NCI-H128 (cell line): ENCODE measurements at regions not wholly inside any gene's neighbourhood (a gene's known extent, or its start where the extent isn't known, plus 50 kb on each side); places are given as distances from the start of the nearest gene placed in this dataset.

Experiments used
- DNase-seq: peaks from one replicate; lab custom pipeline; 2025; ENCODE audit not compliant: unreplicated experiment; lab: John Stamatoyannopoulos, UW

- no peak for DNase-seq
These were observed 530.4 kb upstream of the MARCKS start for GRCh38 chr6:113326781-113327180.

- no peak for DNase-seq
These were observed 528.2 kb upstream of the MARCKS start for GRCh38 chr6:113328886-113329381.

DNA sequence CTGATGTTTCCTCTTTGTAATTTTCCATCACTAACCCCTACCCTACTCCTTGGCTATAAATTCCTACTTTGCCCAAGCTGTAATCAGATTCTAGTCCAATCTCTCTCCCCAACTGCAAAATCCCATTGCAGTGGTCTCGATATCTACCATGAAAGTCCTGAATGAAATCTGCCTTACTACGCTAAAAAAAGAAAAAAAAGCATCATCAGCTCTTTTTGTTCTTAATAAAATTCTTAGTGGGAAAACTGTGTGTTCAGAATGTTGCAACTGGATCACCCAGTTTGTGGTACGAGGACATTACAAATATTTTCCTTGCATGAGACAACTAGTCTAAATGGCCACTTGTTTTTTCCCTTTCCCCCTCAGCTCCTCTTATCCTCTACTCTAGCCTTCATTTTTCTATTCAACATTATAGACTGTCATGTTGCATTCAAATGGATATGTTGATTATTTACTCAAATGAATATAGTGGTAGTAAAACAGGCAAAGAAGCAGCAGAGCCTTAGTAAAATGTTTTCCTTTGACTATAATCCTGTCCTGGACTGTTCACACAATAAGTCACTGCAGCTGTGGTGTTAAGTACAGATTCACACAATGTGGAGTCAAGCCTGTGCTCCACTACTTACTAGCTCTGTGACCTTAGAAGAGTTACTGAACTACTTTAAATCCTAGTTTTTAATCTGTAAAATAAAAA is 527.1 kb upstream of the MARCKS start:
- no peak for DNase-seq

DNA sequence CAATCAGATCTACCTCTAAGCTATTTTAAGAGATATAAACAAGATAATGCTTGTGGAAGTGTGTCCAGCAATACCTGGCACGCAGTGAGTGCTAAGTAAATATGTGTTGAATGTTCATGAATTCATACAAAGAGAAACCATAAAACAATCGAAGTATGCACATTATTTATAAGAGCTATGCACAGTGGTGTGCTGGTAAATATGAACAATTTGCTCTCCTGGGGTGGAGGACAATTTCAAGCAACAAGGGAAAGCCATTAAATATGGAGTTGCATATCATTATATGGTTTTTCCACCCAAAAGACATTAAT is 526.6 kb upstream of the MARCKS start:
- no peak for DNase-seq

GRCh38 chr6:113331021-113331420 is 526.1 kb upstream of the MARCKS start:
- no peak for DNase-seq

DNA sequence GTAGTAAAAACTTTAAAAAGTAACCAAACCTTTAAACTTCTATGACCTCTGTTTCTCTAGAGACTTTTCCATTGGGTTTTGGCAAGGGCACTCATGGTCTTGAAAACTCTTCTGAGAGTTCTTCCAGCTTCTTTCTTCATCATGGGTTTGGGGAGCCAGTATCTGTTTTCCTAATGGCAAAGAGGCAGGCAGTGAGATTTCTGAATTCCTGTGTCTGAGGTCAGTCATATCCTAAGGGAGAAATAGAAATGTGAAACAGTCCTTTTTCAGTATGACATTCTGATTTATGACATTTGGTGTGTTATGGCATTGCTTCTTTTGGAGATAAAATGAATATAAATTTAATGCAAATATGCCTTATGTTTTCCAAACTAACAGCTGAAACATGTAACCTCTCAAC is 518.5 kb upstream of the MARCKS start:
- no peak for DNase-seq

- no peak for DNase-seq
These were observed 517.9 kb upstream of the MARCKS start for GRCh38 chr6:113339209-113339608.

DNA sequence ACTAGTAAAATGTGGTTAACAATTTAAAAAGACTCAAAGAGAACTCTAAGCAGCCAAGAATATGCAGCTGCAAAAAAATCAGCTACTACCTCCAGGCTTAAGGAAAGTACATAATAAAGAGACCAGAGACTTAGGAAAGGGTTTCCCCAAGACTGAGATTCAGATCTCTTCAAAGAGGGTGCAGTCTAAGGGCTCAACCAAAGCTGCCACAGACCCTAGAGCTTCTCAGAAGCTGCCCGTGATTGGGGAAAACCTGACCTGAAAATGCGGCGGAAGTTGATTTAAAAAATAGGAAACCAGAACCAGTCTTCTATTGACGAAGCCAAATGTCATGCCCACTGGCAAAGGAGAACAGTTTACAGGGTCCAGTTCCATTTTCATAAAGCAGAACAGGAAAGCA is 516.8 kb upstream of the MARCKS start:
- DNase-seq: no peak

DNA sequence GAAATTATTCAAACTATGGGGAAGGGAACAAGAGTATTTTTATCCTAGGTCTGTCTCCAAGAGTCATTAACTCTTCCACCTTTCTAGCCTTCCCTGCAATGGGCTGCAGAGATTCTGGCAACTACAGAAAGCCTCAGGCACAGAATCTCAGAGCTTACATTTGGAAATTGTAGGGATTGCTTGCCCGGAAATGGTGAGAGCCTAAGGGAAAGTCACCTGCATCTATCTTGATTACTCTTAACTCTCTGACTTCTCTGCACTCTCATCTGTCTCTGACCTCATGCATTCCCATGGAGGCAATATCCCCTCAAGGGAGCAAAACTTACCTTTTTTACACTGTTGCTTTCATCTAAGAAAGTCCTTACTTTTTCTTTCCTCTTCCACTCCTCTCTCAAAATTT is 513.2 kb upstream of the MARCKS start:
- DNase-seq: no peak

DNA sequence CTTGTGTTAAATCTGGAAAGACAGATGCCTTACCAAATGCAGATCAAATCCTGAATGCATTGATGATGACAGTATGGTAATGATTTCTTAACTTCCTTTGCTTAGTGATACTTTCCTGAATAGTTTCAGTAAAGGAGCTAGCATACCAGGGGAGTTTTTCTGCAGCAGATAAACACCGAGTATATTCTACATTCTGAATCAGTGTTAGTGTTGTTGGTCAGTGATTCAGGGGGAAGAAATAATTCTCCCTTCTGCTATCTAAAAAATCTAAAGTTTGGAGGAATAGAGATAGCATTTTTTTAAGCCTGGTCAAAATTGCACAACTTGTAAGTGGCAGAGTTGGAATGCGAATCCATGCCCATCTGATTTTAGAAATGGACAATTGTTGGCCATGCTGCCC is 512.2 kb upstream of the MARCKS start:
- no peak for DNase-seq

DNA sequence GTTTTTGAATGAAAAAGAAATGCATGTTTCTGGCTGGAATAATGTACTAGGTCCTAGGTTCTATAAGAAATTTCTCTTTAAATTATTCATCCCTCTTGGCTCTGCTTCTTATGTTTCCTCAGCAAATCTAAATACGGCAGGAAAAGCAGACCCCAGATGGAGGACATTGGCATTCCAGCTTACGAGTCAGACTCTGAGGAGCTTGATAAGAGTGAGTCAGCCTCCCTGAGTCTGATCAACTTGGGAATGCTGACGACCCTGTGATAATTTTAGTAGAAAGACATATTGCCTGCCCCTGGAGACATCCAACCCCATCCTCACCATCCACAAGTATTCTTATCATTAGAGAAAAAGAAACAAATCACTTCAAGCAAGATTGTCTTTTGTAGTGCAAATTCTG is 509.7 kb upstream of the MARCKS start:
- DNase-seq: no peak

GRCh38 chr6:113350461-113350860 is 506.7 kb upstream of the MARCKS start:
- DNase-seq: no peak

GRCh38 chr6:113351173-113351834 is 505.8 kb upstream of the MARCKS start:
- DNase-seq: no peak

DNA sequence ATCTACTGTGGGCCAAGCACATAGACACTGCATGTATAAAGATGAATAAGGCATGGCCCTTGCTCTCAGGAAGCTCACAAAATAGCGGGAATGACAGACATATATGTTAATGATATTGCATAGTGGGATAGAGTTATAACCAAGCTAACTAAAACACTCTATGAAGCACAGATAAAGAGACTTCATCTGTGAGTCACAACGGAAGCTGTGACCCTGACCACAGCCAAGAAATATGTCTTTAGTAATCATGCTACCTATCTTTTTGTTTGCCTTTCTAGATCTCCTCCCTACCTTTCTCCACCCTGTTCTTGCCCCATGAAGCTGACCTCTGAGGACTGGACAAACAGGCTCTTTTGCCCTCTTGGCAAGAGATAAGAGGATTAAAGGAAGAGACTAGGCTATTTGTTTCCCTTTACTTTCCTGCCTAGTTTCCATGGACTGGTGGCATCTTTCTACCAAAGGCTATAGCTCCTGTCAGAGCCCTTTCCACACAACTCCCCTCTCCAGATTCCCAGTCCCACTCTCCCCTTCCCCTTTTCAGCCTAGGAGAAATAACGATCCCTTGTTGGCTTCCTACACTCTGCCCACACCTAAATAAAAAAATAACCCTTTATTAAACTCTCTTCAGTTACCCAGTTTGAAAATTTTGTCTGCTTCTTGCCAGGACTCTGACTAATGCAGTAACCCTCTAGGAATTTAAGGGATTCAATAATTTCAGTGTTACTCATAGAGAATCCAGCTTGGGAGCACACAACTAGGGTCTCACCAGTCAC is 504.9 kb upstream of the MARCKS start:
- no peak for DNase-seq

- DNase-seq: no peak
These were observed 504.3 kb upstream of the MARCKS start for GRCh38 chr6:113352831-113353230.

DNA sequence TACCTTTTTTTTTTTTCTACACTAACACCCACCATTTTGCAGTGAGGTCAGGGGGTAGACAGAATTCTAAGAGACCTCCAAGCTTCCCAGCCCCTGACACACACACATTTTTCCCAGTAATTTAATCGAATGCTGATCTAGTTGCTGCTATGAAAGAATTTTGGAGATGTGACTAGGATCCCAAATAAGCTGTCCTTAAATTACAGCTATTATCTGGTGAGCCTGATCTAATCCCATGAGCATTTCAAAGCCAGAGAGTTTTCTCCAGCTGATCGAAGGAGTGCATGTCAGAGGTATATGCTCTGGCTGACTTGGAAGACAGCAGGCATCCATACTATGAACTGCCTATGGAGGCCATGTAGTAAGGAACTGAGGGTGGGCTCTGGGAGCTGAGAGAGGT is 503.8 kb upstream of the MARCKS start:
- DNase-seq: no peak

- no peak for DNase-seq
These were observed 502.8 kb upstream of the MARCKS start for GRCh38 chr6:113354204-113354895.

GRCh38 chr6:113356139-113356538 is 501.0 kb upstream of the MARCKS start:
- DNase-seq: no peak

DNA sequence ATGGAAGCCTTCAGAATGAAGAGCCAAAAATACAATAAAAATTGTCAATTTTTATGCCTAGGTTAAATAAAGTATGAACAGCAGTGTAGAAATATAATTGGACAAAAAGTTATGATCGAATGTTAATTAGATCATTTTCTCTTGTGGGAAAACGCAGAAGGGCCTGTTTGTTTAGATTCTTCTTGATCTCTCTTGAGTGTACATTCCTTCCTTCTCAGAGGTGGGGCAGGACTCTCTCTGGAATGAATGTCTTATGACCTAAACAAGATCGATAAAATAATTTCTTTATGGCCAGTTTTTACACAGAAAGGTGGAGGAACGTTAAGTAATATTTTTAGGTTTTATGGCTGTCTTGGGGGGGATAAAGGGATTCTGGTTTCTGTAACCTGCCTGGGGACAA is 500.1 kb upstream of the MARCKS start:
- no peak for DNase-seq

DNA sequence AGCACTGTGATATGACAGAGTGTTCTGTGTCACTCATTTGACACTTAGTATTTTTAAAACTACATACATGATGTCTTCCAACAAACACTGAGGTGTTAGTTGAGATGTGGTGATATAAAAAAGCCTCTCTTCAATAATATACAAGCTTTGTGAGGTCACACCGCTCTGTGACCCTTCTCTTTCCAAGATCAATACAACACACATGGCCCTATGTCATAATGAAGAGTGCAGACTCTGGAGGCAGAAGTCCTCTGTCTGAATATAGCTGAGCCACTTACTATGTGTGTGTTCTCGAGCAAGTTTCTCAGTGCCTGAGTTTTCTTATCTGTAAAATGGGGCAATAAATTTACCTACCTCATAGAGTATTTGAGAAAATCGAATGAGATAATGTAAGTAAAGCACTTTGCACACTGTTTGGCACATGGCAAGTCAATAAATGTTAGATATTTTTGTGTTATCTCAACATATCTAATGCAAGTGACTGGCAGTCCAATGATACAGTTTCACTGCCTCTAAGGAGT is 499.0 kb upstream of the MARCKS start:
- no peak for DNase-seq
